ENCODE measurements at regions not wholly inside any gene's neighbourhood (a gene's known extent, or its start where the extent isn't known, plus 50 kb on each side); places are given as distances from the start of the nearest gene placed in this dataset.

DNA sequence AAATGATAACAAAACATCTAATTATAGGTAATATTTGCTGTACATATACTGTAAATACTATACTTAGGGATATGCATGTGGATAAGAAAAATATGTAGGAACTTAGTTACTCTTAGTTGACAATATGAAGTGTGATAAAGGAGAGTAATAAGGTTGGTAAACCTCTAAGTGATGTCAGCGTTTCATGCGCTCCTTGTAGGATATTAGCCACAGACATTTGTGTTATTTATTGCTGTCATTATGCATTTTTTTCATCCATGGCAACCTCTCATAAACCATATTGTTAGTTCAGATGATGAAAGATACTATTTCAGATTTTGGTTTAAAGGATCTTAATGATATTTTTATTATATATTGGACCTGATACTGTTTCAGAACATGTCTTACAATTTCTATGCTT, 298.1 kb upstream of the PITX2 start:
- intact Hi-C loops (cut with DNase I), result no loop called here
- DNase-seq (no peak), ATAC-seq (ENCODE audit: poor library complexity) (no peak)

- intact Hi-C loops (cut with DNase I), result no loop called here
- no peak for ATAC-seq (ENCODE audit: poor library complexity)
- no peak for DNase-seq
Observed at GRCh38 chr4:110924761-110925160, 301.9 kb upstream of the PITX2 start.

DNA sequence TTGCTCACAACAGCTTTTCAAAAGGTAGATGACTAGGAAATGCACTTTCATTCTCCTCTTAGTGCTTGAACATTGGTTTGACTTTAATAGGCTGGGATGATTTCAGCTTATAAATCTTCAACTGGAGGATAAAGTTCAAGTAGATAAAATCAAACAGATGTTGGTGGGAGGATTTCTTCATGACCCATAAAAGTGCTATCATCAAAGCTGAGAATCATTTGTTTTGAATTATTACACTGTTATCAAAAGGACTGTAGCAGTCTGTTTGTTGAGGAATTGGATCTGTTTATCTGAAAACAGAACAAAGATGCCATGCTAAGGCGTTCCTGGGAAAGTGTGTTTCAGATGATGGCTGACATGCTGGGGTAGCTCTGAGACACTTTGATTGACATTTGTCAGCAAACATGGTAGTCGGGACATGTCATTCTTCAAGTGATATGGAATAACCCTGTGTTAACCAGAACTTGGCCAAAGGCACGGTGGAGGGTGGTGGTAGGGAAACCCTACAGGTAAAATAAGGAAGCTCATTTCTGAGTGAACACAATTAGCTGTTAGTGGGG, 304.0 kb upstream of the PITX2 start:
- DNase-seq (no peak), ATAC-seq (ENCODE audit: poor library complexity) (no peak)
- intact Hi-C loops (cut with DNase I), result no loop called here

DNA sequence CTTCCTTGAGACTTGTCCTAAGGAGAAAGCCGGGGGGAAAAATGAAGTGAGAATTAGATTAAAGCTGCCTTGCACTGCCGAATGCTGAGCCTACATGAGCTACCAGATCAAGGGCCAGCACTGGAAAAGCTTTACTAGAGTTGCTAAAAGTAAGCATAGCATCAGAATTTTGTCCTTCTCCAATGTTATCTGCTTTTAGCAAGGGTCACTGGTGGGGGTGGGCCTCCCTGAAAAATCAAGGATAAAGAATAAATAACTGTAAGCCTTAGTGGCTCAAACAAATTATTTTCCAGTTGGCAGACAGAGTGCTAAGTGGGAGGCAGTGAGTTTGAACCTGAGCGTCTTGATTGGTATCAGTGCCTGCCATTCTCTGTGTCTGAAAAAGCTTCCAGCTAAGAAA, 310.5 kb upstream of the PITX2 start:
- intact Hi-C loops (cut with DNase I), result no loop called here
- no peak for DNase-seq
- no peak for ATAC-seq (ENCODE audit: poor library complexity)

GRCh38 chr4:110944501-110944900, 321.6 kb upstream of the PITX2 start:
- DNase-seq (no peak), ATAC-seq (ENCODE audit: poor library complexity) (no peak)
- intact Hi-C loops (cut with DNase I), result no loop called here

DNA sequence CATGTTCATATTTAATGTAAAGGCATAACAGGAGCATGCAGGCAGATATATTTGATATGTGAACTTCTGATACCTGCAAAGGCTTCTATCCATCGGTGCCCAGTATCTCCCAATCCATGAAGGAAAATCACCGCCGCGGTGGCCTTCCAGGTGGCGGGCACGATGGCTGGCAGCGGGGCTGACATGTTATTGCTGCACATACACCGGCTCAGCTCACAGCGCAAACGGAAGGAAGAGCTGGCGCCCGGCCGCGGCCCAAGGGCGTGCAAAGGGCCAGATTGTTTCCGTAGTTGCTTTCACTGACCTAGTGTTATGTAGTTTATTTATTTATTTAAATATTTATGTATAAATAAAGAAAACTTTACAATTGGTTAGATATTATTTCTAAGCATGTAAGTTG, 322.7 kb upstream of the PITX2 start:
- ATAC-seq (ENCODE audit: poor library complexity) (no peak), DNase-seq (no peak)
- intact Hi-C loops (cut with DNase I), result no loop called here

GRCh38 chr4:110949542-110949941, 326.7 kb upstream of the PITX2 start:
- intact Hi-C loops (cut with DNase I), result no loop called here
- ATAC-seq (ENCODE audit: poor library complexity), result no peak
- no peak for DNase-seq

GRCh38 chr4:110950731-110951130, 327.9 kb upstream of the PITX2 start:
- DNase-seq (no peak), ATAC-seq (ENCODE audit: poor library complexity) (no peak)
- intact Hi-C loops (cut with DNase I), result no loop called here

- ATAC-seq (ENCODE audit: poor library complexity), result no peak
- no peak for DNase-seq
- intact Hi-C loops (cut with DNase I), result no loop called here
Observed at GRCh38 chr4:110953191-110953590, 330.3 kb upstream of the PITX2 start.

DNA sequence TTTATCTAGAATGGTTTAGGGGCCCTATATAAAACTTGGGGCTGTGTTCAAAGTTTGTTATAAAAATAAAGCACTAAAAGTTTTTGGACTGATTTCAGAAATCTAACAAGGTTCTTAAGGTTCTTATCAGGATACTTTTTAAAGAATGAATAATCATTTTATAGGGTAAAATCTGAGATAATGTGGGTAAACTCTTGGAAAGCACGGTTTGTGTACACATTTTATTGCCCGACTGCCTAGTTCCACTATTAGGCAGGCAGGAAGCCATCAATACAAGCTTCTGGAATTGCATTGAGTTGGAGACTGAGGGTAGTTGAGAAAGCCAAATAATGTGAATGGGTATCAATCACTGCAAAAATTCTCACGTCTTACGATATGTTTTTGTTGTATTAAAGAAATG, 331.0 kb upstream of the PITX2 start:
- DNase-seq (no peak), ATAC-seq (ENCODE audit: poor library complexity) (no peak)
- intact Hi-C loops (cut with DNase I), result no loop called here

GRCh38 chr4:110955748-110956147, 332.9 kb upstream of the PITX2 start:
- intact Hi-C loops (cut with DNase I), result no loop called here
- ATAC-seq (ENCODE audit: poor library complexity) (no peak), DNase-seq (no peak)

- intact Hi-C loops (cut with DNase I), result no loop called here
- no peak for ATAC-seq (ENCODE audit: poor library complexity)
- DNase-seq, result no peak
Observed at GRCh38 chr4:110959041-110959643, 336.3 kb upstream of the PITX2 start.

GRCh38 chr4:110961066-110961465, 338.2 kb upstream of the PITX2 start:
- ATAC-seq (ENCODE audit: poor library complexity) (no peak), DNase-seq (no peak)
- intact Hi-C loops (cut with DNase I), result no loop called here

DNA sequence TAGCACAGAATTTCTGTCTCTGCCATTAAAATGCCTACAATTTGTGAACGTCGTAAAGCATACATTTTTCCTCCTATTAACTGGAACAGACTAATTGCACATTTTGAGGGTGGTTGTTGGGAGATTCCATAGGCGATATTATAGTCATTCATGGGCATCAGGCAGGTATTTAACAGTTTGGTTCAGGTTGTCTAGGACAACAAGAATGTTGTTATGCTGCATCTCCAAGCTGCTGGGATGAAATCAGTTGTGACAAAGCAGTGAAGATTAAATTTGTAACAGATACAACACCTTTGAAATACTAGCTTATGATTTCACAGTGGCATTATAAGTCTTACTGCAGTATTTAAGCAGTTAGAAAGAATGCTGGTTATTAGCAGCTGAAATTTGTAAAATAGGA, 339.7 kb upstream of the PITX2 start:
- DNase-seq (no peak), ATAC-seq (ENCODE audit: poor library complexity) (no peak)
- intact Hi-C loops (cut with DNase I), result no loop called here

DNA sequence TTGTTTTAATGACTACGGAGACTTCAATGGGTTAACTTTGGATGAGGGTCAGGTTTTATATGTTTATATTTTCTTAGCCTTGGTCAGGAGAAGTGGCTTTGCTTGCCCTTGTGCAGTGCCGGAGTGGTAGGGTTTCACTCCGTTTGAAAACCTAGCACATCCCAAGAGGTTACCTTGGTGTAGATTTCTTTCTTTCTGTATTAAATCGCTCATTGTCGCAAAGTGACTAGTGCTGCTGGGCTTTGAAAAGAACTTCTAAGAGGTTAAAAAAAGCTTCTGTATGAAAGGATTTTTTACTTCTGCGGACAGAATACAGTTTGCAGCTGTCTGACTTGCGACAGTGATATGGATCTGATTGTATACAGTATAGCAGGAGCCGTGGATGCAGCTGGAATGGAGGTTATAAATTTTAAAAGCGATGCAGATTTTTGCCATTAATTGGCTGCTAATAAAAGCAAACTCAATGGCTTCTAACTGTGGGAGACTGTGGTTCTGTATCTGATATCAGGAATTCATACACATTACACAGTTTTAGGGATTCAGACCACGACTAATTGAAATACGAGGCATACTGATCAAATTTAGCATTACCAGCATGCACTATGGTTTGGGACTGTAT, 340.9 kb upstream of the PITX2 start:
- DNase-seq, result no peak
- ATAC-seq (ENCODE audit: poor library complexity), result no peak
- intact Hi-C loops (cut with DNase I), result no loop called here

- intact Hi-C loops (cut with DNase I), result no loop called here
- no peak for ATAC-seq (ENCODE audit: poor library complexity)
- DNase-seq, result no peak
Observed at GRCh38 chr4:110967936-110968335, 345.1 kb upstream of the PITX2 start.

GRCh38 chr4:110970642-110971041, 347.8 kb upstream of the PITX2 start:
- intact Hi-C loops (cut with DNase I), result no loop called here
- ATAC-seq (ENCODE audit: poor library complexity) (no peak), DNase-seq (no peak)

- intact Hi-C loops (cut with DNase I), result no loop called here
- ATAC-seq (ENCODE audit: poor library complexity), result no peak
Observed at GRCh38 chr4:110975338-110975737, 352.5 kb upstream of the PITX2 start.

GRCh38 chr4:110977554-110977953, 354.7 kb upstream of the PITX2 start:
- intact Hi-C loops (cut with DNase I), result no loop called here

More at GRCh38 chr4:110975338-110975737, 352.5 kb upstream of the PITX2 start:
- no peak for DNase-seq

DNA sequence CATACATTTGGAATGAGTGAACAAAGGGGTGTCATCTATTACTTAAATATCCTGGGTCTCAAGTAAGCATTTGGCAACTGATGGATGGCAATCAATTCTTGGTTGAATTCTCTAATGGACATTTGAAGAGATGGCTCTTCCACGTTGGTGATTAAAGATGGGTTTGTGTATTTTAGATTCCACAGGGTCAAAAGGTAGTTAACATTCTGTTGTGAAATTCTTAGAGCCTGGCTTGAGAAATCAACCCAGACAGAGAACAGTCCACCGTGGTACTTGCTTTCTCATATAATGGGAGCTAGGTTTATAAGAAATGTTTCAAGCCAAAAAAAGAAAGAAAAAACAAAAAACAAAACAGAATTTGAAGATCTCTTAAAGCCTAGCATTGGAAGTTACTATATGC, 355.9 kb upstream of the PITX2 start:
- ATAC-seq (ENCODE audit: poor library complexity) (no peak), DNase-seq (no peak)
- intact Hi-C loops (cut with DNase I), result no loop called here

More at GRCh38 chr4:110977554-110977953, 354.7 kb upstream of the PITX2 start:
- ATAC-seq (ENCODE audit: poor library complexity), result no peak
- no peak for DNase-seq

- ATAC-seq (ENCODE audit: poor library complexity) (no peak), DNase-seq (no peak)
- intact Hi-C loops (cut with DNase I), result no loop called here
Observed at GRCh38 chr4:110982486-110982885, 359.6 kb upstream of the PITX2 start.
